Adrenal gland (tissue), 9 donors: ENCODE measurements at regions not wholly inside any gene's neighbourhood (a gene's known extent, or its start where the extent isn't known, plus 50 kb on each side); places are given as distances from the start of the nearest gene placed in this dataset.

ENCODE experiments used
- DNase-seq, 7 donors: peaks; one replicate each; pipeline ENCODE4 v3.0.0-alpha.2; 2019 to 2020
- H3K27ac ChIP-seq, 5 donors: fragments of 200-600 bp; sonication (generic) in 4 of 5; 1 replicate in 3 of 5; 2 replicates in 2 of 5; pipeline versions ENCODE4 v1.5.1 to v1.8.0; 2016 to 2020; ENCODE audit warnings: mild to moderate bottlenecking in 1 of 5
- H3K27me3 ChIP-seq: fragments of 200-600 bp; 2 replicates; pipeline ENCODE4 v1.8.0; 2021
- H3K36me3 ChIP-seq, 2 donors: fragments of 200-600 bp; replicated peaks in 1 of 2; 1 replicate in 1 of 2; 2 replicates in 1 of 2; pipeline versions ENCODE4 v1.5.1 to v1.8.0; 2018 to 2022
- H3K4me1 ChIP-seq, 2 donors: fragments of 200-600 bp; replicated peaks in 1 of 2; 1 replicate in 1 of 2; 2 replicates in 1 of 2; pipeline versions ENCODE4 v1.5.1 to v1.8.0; 2018 to 2021
- H3K4me3 ChIP-seq, 4 donors: fragments of 200-600 bp; sonication (generic) in 3 of 4; one replicate each; pipeline ENCODE4 v1.5.1; 2016 to 2018
- H3K9me3 ChIP-seq, 3 donors: fragments of 200-600 bp; sonication (generic) in 1 of 3; replicated peaks in 1 of 3; 1 replicate in 2 of 3; 2 replicates in 1 of 3; pipeline versions ENCODE4 v1.5.1 to v1.8.0; 2016 to 2021
- CTCF ChIP-seq, 6 experiments: fragments of 450-650 bp in 4 of 6; fragments of 200-600 bp in 2 of 6; sonication (generic) in 1 of 6; IDR thresholded peaks; 1 replicate in 5 of 6; 2 replicates in 1 of 6; pipeline versions ENCODE4 v1.5.1 to v1.8.0; 2016 to 2021; ENCODE audit warnings: antibody characterized with exemption in 6 of 6, mild to moderate bottlenecking in 2 of 6, moderate library complexity in 1 of 6
- POLR2A ChIP-seq, 2 donors: fragments of 450-650 bp; IDR thresholded peaks; one replicate each; pipeline ENCODE4 v1.6.1; 2017; ENCODE audit warnings: antibody characterized with exemption in 2 of 2, mild to moderate bottlenecking in 2 of 2, moderate library complexity in 1 of 2
- WGBS, 4 donors: extraction: QIAGEN DNeasy Blood & Tissue Kit in 2 of 4; methylation state at CpG; one replicate each; pipeline versions ENCODE4 v1.1.5 to v1.1.7; 2013 to 2017; 5-methylcytosine and 5-hydroxymethylcytosine counted together
- intact Hi-C, 2 donors: fragments of 100-400 bp; cut with DNase I; formaldehyde crosslinking; loops; one replicate each; pipeline versions ENCODE4 v1.14.1 to v1.15.0; 2022 to 2023
- donor health status: healthy with polysubstance abuse.
- donor health status: Bipolar disorder and iron deficiency.
- donor health status: DM: yes; HTN: yes; CAD: no.
- donor health status: DM: no; HTN: no; CAD: no.
- donor health status: DM: no; HTN: no; CAD: no.

- no peak overlapping the region for H3K27ac ChIP-seq
- H3K9me3 ChIP-seq: no peaks in the 10 kb centered on the region
- H3K4me3 ChIP-seq: no peak overlapping the region
- 65 to 85% (median 71%) methylated on average over 4 of the region's 4 CpGs for WGBS, 4 donors
- intact Hi-C loops: no loop called here
- H3K4me1 ChIP-seq: no peaks in the 10 kb centered on the region
- DNase-seq: no peak
- TF ChIP-seq CTCF (IDR thresholded peaks at IDR 0.05) (no peak), POLR2A (IDR thresholded peaks at IDR 0.05) (no peak)
- H3K27me3 ChIP-seq: no peaks in the 10 kb centered on the region
- no peaks in the 10 kb centered on the region for H3K36me3 ChIP-seq
Observed at GRCh38 chr3:135751991-135752390, 213.5 kb upstream of the PPP2R3A start.

GRCh38 chr3:135752851-135753250, 212.7 kb upstream of the PPP2R3A start:
- Histone ChIP-seq H3K4me1 (no peaks in the 10 kb centered on the region), H3K9me3 (no peaks in the 10 kb centered on the region), H3K4me3 (no peak overlapping the region), H3K36me3 (no peaks in the 10 kb centered on the region), H3K27me3 (no peaks in the 10 kb centered on the region), H3K27ac (no peak overlapping the region)
- intact Hi-C loops: no loop called here
- TF ChIP-seq CTCF (IDR thresholded peaks at IDR 0.05) (no peak), POLR2A (IDR thresholded peaks at IDR 0.05) (no peak)
- DNase-seq: no peak
- 63 to 75% (median 69%) methylated on average over 2 of the region's 2 CpGs for WGBS, 4 donors

- Histone ChIP-seq H3K27me3 (no peaks in the 10 kb centered on the region), H3K36me3 (no peaks in the 10 kb centered on the region), H3K4me3 (no peak overlapping the region), H3K27ac (no peak overlapping the region), H3K9me3 (no peaks in the 10 kb centered on the region), H3K4me1 (no peaks in the 10 kb centered on the region)
- no peak for TF ChIP-seq CTCF (IDR thresholded peaks at IDR 0.05)
- no peak for TF ChIP-seq POLR2A (IDR thresholded peaks at IDR 0.05)
- intact Hi-C loops: no loop called here
- 87 to 96% (median 89%) methylated on average over 4 to 7 of the region's 7 CpGs for WGBS, 4 donors
- DNase-seq: no peak
Observed at GRCh38 chr3:135753506-135753905, 212.0 kb upstream of the PPP2R3A start.

- Histone ChIP-seq H3K27me3 (no peaks in the 10 kb centered on the region), H3K4me1 (no peaks in the 10 kb centered on the region), H3K36me3 (no peaks in the 10 kb centered on the region), H3K27ac (no peak overlapping the region), H3K4me3 (no peak overlapping the region), H3K9me3 (no peaks in the 10 kb centered on the region)
- no peak for DNase-seq
- 37 to 49% (median 38%) methylated on average over 2 of the region's 2 CpGs for WGBS, 4 donors
- intact Hi-C loops: no loop called here
- no peak for TF ChIP-seq CTCF (IDR thresholded peaks at IDR 0.05)
- no peak for TF ChIP-seq POLR2A (IDR thresholded peaks at IDR 0.05)
Observed at GRCh38 chr3:135755330-135756105, 210.0 kb upstream of the PPP2R3A start.
